Endothelial cell of umbilical vein (primary cell): ENCODE measurements at regions not wholly inside any gene's neighbourhood (a gene's known extent, or its start where the extent isn't known, plus 50 kb on each side); places are given as distances from the start of the nearest gene placed in this dataset.

ENCODE experiments used
- BruUV-seq: library from RNA; stranded (reverse); fragments of 400-500 nt; replicated peaks from 2 replicates; lab custom pipeline; 2021; lab: Mats Ljungman, UMichigan
- CTCF ChIA-PET: fragments of 300-600, 350-600 bp; sonication (Branson Sonifier 250); formaldehyde crosslinking; loops from one replicate; lab custom pipeline; 2021; ENCODE audit warnings: antibody characterized with exemption, inconsistent platforms; lab: Charles Lee
- POLR2A ChIA-PET: fragments of 300-600, 350-600 bp; sonication (Branson Sonifier 250); formaldehyde crosslinking; loops from one replicate; lab custom pipeline; 2021; ENCODE audit warnings: antibody characterized with exemption, inconsistent platforms; lab: Charles Lee
- DNase-seq: peaks from one replicate; pipeline ENCODE4 v3.0.0-alpha.2; 2011; ENCODE audit warnings: low read depth, low spot score
- FAIRE-seq: peaks from 2 replicates; lab custom pipeline; 2011; peaks lifted over from hg19 to GRCh38; lab: Jason Lieb, UNC
- H2AFZ ChIP-seq: 2 replicates; pipeline ENCODE4 v1.6.0; 2012; ENCODE audit warnings: low read depth, low read length, control low read depth, inconsistent platforms
- H3K27ac ChIP-seq: 2 replicates; pipeline ENCODE4 v1.5.1; 2011; ENCODE audit warnings: low read depth, mild to moderate bottlenecking, control low read depth, low read length, moderate library complexity; ENCODE audit not compliant: insufficient read depth
- H3K27me3 ChIP-seq, 2 experiments: 2 replicates each; pipeline versions ENCODE4 v1.6.0 to v1.6.1; 2011; ENCODE audit warnings: low read length in 2 of 2, mixed read lengths in 1 of 2; ENCODE audit not compliant: control insufficient read depth in 2 of 2, insufficient read depth in 2 of 2
- H3K36me3 ChIP-seq, 2 experiments: 2 replicates in 1 of 2; 3 replicates in 1 of 2; pipeline ENCODE4 v1.5.1; 2011; ENCODE audit warnings: low read length in 2 of 2, mild to moderate bottlenecking in 1 of 2, moderate library complexity in 1 of 2; ENCODE audit not compliant: control insufficient read depth in 2 of 2, insufficient read depth in 2 of 2; ENCODE audit errors: extremely low read depth in 1 of 2
- H3K4me1 ChIP-seq: 3 replicates; pipeline ENCODE4 v1.5.1; 2011; ENCODE audit warnings: mild to moderate bottlenecking, low read length; ENCODE audit not compliant: control insufficient read depth, insufficient read depth; ENCODE audit errors: extremely low read depth
- H3K4me2 ChIP-seq: 2 replicates; pipeline ENCODE4 v1.6.1; 2011; ENCODE audit warnings: low read length, control low read depth, mixed read lengths; ENCODE audit not compliant: insufficient read depth
- H3K4me3 ChIP-seq, 3 experiments: fragments of 200-600 bp in 1 of 3; sonication (generic), shearing (Covaris generic) in 1 of 3; replicated peaks in 1 of 3; 2 replicates each; pipeline ENCODE4 v1.5.1; 2011 to 2016; ENCODE audit warnings: control low read depth in 3 of 3, low read length in 3 of 3, mild to moderate bottlenecking in 2 of 3, inconsistent platforms in 1 of 3, low read depth in 1 of 3, moderate library complexity in 1 of 3; ENCODE audit not compliant: insufficient read depth in 1 of 3
- H3K79me2 ChIP-seq: 2 replicates; pipeline ENCODE4 v1.6.0; 2012; ENCODE audit warnings: low read length, inconsistent platforms; ENCODE audit not compliant: control insufficient read depth, insufficient read depth
- H3K9ac ChIP-seq: replicated peaks from 2 replicates; pipeline ENCODE3; 2011; ENCODE audit warnings: low read length, control low read depth; ENCODE audit not compliant: insufficient read depth; ENCODE audit errors: extremely low read depth
- H3K9me1 ChIP-seq: replicated peaks from 3 replicates; pipeline ENCODE4 v1.6.0; 2011; ENCODE audit warnings: mild to moderate bottlenecking, low read length; ENCODE audit not compliant: control insufficient read depth, insufficient read depth; ENCODE audit errors: extremely low read depth
- H3K9me3 ChIP-seq: replicated peaks from 2 replicates; pipeline ENCODE4 v1.5.1; 2012; ENCODE audit warnings: low read length, inconsistent platforms; ENCODE audit not compliant: control insufficient read depth, insufficient read depth
- H4K20me1 ChIP-seq: replicated peaks from 2 replicates; pipeline ENCODE3; 2011; ENCODE audit warnings: mild to moderate bottlenecking, low read length; ENCODE audit not compliant: control insufficient read depth, insufficient read depth; ENCODE audit errors: extremely low read depth
- CTCF ChIP-seq, 2 donors: IDR thresholded peaks; 1 replicate in 1 of 2; 2 replicates in 1 of 2; pipeline ENCODE4 v1.5.1; 2011; ENCODE audit warnings: low read length in 2 of 2, mild to moderate bottlenecking in 2 of 2, moderate library complexity in 2 of 2, control low read depth in 1 of 2, inconsistent platforms in 1 of 2, low read depth in 1 of 2; ENCODE audit not compliant: insufficient read depth in 1 of 2; ENCODE audit errors: extremely low read depth in 1 of 2
- EZH2 ChIP-seq: IDR thresholded peaks from 2 replicates; pipeline ENCODE4 v1.6.1; 2012; ENCODE audit warnings: borderline replicate concordance, low read depth, mild to moderate bottlenecking, moderate library complexity, low read length, inconsistent platforms; ENCODE audit not compliant: severe bottlenecking
- FOS ChIP-seq: IDR thresholded peaks from 2 replicates; pipeline ENCODE4 v1.6.1; 2011; ENCODE audit warnings: mild to moderate bottlenecking, low read length, moderate library complexity, borderline replicate concordance; ENCODE audit not compliant: insufficient read depth
- GATA2 ChIP-seq: IDR thresholded peaks from 2 replicates; pipeline ENCODE4 v1.7.0; 2011; ENCODE audit warnings: low read depth, mild to moderate bottlenecking, moderate library complexity, mixed read lengths, low read length; ENCODE audit not compliant: insufficient read length, insufficient read depth
- JUN ChIP-seq: IDR thresholded peaks from 2 replicates; pipeline ENCODE4 v1.6.1; 2011; ENCODE audit warnings: borderline replicate concordance, low read depth; ENCODE audit not compliant: insufficient read length, insufficient read depth
- MAX ChIP-seq: IDR thresholded peaks from 2 replicates; pipeline ENCODE4 v1.6.1; 2011; ENCODE audit not compliant: insufficient read depth, insufficient read length
- MYC ChIP-seq: IDR thresholded peaks from one replicate; pipeline ENCODE4 v1.6.1; 2011; ENCODE audit warnings: mild to moderate bottlenecking, low read depth, low read length
- POLR2A ChIP-seq: IDR thresholded peaks from 2 replicates; pipeline ENCODE4 v1.6.1; 2012; ENCODE audit warnings: low read depth, mild to moderate bottlenecking, control low read depth, low read length
- POLR2AphosphoS5 ChIP-seq: IDR thresholded peaks from 2 replicates; pipeline ENCODE4 v1.6.1; 2012; ENCODE audit warnings: low read depth, mild to moderate bottlenecking, control low read depth, low read length, moderate library complexity; ENCODE audit not compliant: insufficient read depth
- dilution Hi-C: fragments of 300-500 bp; cut with MboI; formaldehyde crosslinking; loops from one replicate; pipeline ENCODE4 v1.15.0; 2019; ENCODE audit warnings: low sequenced_read_pairs; ENCODE audit not compliant: extremely low pct_ligation_motif_present
- intact Hi-C: fragments of 100-400 bp; cut with micrococcal nuclease; formaldehyde crosslinking; loops from one replicate; pipeline ENCODE4 v1.10.0; 2022

- POLR2A ChIA-PET = no interaction called here
- FAIRE-seq (no peak), DNase-seq (no peak)
- no peaks in the 10 kb centered on the region for H4K20me1 ChIP-seq
- no peaks in the 10 kb centered on the region for H3K9me3 ChIP-seq
- H3K9ac ChIP-seq = no peak overlapping the region
- H3K4me3 ChIP-seq = no peak overlapping the region
- no peaks in the 10 kb centered on the region for H3K79me2 ChIP-seq
- no peaks in the 10 kb centered on the region for H3K9me1 ChIP-seq
- H2AFZ ChIP-seq = no peak overlapping the region
- no TSS peak for BruUV-seq
- no peak overlapping the region for H3K4me2 ChIP-seq
- H3K36me3 ChIP-seq = no peaks in the 10 kb centered on the region
- TF ChIP-seq FOS (no peak), MYC (no peak), CTCF (IDR thresholded peaks at IDR 0.05; ENCODE audit: extremely low read depth in 1 of 2, insufficient read depth in 1 of 2, low read depth in 1 of 2, low read length in 2 of 2) (no peak), MAX (no peak), GATA2 (no peak), POLR2A (no peak), EZH2 (no peak), JUN (no peak), POLR2AphosphoS5 (no peak)
- H3K27ac ChIP-seq = no peak overlapping the region
- dilution Hi-C loops (no loop called here), intact Hi-C loops (no loop called here)
- no peaks in the 10 kb centered on the region for H3K27me3 ChIP-seq
- H3K4me1 ChIP-seq = no peaks in the 10 kb centered on the region
- CTCF ChIA-PET = no interaction called here
These were observed 157.9 kb downstream of the RFX6 start for GRCh38 chr6:117034971-117035370.
